Mesenchymal stem cell (in vitro differentiated cells and primary cell): ENCODE measurements at regions not wholly inside any gene's neighbourhood (a gene's known extent, or its start where the extent isn't known, plus 50 kb on each side); places are given as distances from the start of the nearest gene placed in this dataset.

Source experiments
- DNase-seq: peaks from one replicate; pipeline ENCODE4 v3.0.0-alpha.2; 2013
- H2AFZ ChIP-seq: one replicate; pipeline ENCODE4 v1.6.1; 2013; ENCODE audit warnings: low read depth, mild to moderate bottlenecking, control low read depth, inconsistent platforms, low read length, moderate library complexity
- H2AK5ac ChIP-seq: 2 replicates; pipeline ENCODE4 v1.6.1; 2013; ENCODE audit warnings: low read length, moderate library complexity, mild to moderate bottlenecking, inconsistent platforms; ENCODE audit not compliant: severe bottlenecking
- H2BK120ac ChIP-seq: one replicate; pipeline ENCODE4 v1.6.1; 2013; ENCODE audit warnings: low read depth, mild to moderate bottlenecking, inconsistent platforms, low read length, moderate library complexity
- H2BK12ac ChIP-seq, 2 experiments: one replicate each; pipeline ENCODE4 v1.6.1; 2013; ENCODE audit warnings: inconsistent platforms in 2 of 2, low read length in 2 of 2, mild to moderate bottlenecking in 2 of 2, moderate library complexity in 2 of 2, control low read depth in 1 of 2
- H2BK15ac ChIP-seq: one replicate; pipeline ENCODE4 v1.6.1; 2013; ENCODE audit warnings: mild to moderate bottlenecking, low read depth, inconsistent platforms; ENCODE audit not compliant: poor library complexity, severe bottlenecking
- H2BK5ac ChIP-seq: 2 replicates; pipeline ENCODE4 v1.6.1; 2013; ENCODE audit warnings: low read depth, mild to moderate bottlenecking, low read length, control low read depth, inconsistent platforms; ENCODE audit not compliant: poor library complexity, severe bottlenecking
- H3K14ac ChIP-seq, 2 experiments: one replicate each; pipeline ENCODE4 v1.6.1; 2013; ENCODE audit warnings: inconsistent platforms in 2 of 2, low read length in 2 of 2, control low read depth in 1 of 2, mild to moderate bottlenecking in 1 of 2, moderate library complexity in 1 of 2
- H3K18ac ChIP-seq, 2 experiments: one replicate each; pipeline ENCODE4 v1.6.1; 2013; ENCODE audit warnings: inconsistent platforms in 2 of 2, low read length in 2 of 2, control low read depth in 1 of 2, low read depth in 1 of 2, mild to moderate bottlenecking in 1 of 2
- H3K23ac ChIP-seq, 2 experiments: one replicate each; pipeline ENCODE4 v1.6.1; 2013; ENCODE audit warnings: inconsistent platforms in 2 of 2, low read length in 2 of 2, mild to moderate bottlenecking in 2 of 2, moderate library complexity in 2 of 2, control low read depth in 1 of 2
- H3K27ac ChIP-seq: 2 replicates; pipeline ENCODE4 v1.5.1; 2013; ENCODE audit warnings: mild to moderate bottlenecking, moderate library complexity, low read length, control low read depth, inconsistent platforms; ENCODE audit not compliant: poor library complexity, severe bottlenecking
- H3K27me3 ChIP-seq, 2 experiments: 2 replicates each; pipeline versions ENCODE4 v1.6.1 to v1.7.0; 2013; ENCODE audit warnings: low read length in 2 of 2, mild to moderate bottlenecking in 2 of 2, moderate library complexity in 2 of 2, control low read depth in 1 of 2, inconsistent platforms in 1 of 2; ENCODE audit not compliant: control insufficient read depth in 1 of 2, insufficient read depth in 1 of 2
- H3K36me3 ChIP-seq, 2 experiments: 2 replicates each; pipeline versions ENCODE4 v1.6.1 to v1.7.0; 2013; ENCODE audit warnings: low read length in 2 of 2, control low read depth in 1 of 2, inconsistent platforms in 1 of 2, low read depth in 1 of 2, mild to moderate bottlenecking in 1 of 2; ENCODE audit not compliant: insufficient read depth in 2 of 2, control insufficient read depth in 1 of 2
- H3K4ac ChIP-seq, 2 experiments: one replicate each; pipeline ENCODE4 v1.6.1; 2013; ENCODE audit warnings: inconsistent platforms in 2 of 2, low read length in 2 of 2, mild to moderate bottlenecking in 2 of 2, moderate library complexity in 2 of 2, control low read depth in 1 of 2, low read depth in 1 of 2
- H3K4me1 ChIP-seq: 2 replicates; pipeline ENCODE4 v1.6.1; 2013; ENCODE audit warnings: low read depth, low read length, control low read depth; ENCODE audit not compliant: control insufficient read depth, insufficient read depth
- H3K4me2 ChIP-seq: 2 replicates; pipeline ENCODE4 v1.6.1; 2013; ENCODE audit warnings: low read length, mild to moderate bottlenecking, inconsistent platforms; ENCODE audit not compliant: poor library complexity, severe bottlenecking
- H3K4me3 ChIP-seq, 2 experiments: 2 replicates each; pipeline versions ENCODE4 v1.5.1 to v1.7.0; 2013; ENCODE audit warnings: low read length in 2 of 2, mild to moderate bottlenecking in 2 of 2, control low read depth in 1 of 2, low read depth in 1 of 2; ENCODE audit not compliant: insufficient read depth in 1 of 2
- H3K79me1 ChIP-seq: replicated peaks from 2 replicates; pipeline ENCODE4 v1.6.1; 2013; ENCODE audit warnings: mild to moderate bottlenecking, control low read depth, low read length, inconsistent platforms; ENCODE audit not compliant: poor library complexity, severe bottlenecking
- H3K9ac ChIP-seq: 2 replicates; pipeline ENCODE4 v1.7.0; 2013; ENCODE audit warnings: mild to moderate bottlenecking, low read length, moderate library complexity
- H3K9me3 ChIP-seq: 2 replicates; pipeline ENCODE4 v1.7.0; 2013; ENCODE audit warnings: mild to moderate bottlenecking, low read length; ENCODE audit not compliant: control insufficient read depth
- H4K8ac ChIP-seq: one replicate; pipeline ENCODE4 v1.6.1; 2013; ENCODE audit warnings: inconsistent platforms, mild to moderate bottlenecking, low read length, moderate library complexity
- H4K91ac ChIP-seq: one replicate; pipeline ENCODE4 v1.6.1; 2013; ENCODE audit warnings: mild to moderate bottlenecking, low read length, inconsistent platforms
- WGBS: methylation state at CpG from one replicate; pipeline ENCODE4 v1.1.7; 2013; ENCODE audit warnings: mixed read lengths; 5-methylcytosine and 5-hydroxymethylcytosine counted together

DNA sequence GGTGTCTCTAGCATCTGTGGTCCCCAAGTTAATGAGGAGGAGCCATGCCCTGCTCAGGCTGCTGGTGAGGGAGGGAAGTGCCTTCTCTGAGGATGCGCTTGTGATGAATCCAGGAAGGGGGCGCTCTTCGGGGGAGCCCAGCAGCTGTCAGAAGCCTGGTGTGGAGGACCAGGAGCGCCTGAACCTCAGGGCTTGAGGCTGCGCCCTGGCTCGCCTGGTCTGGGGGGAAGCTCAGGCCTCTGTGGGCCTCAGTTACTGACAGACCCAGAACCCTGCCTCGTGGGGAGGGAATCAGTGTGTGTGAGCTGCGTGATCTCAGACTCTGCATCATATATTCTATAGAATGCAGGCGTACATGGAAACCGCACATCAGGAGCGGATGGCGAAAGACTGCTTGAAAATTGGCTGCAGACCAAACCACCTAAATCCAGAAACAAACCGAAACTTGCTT is 126.1 kb downstream of the SEC14L1 start:
- H2AK5ac ChIP-seq = no peak overlapping the region
- H3K4me1 ChIP-seq = peaks cover 5% of the 10 kb centered on the region
- H3K36me3 ChIP-seq = no peaks in the 10 kb centered on the region
- no peaks in the 10 kb centered on the region for H3K9me3 ChIP-seq
- H3K4me2 ChIP-seq = no peak overlapping the region
- H3K27ac ChIP-seq = no peak overlapping the region
- DNase-seq = no peak
- peak overlapping the region in 1 of 2 experiments; percentile 47 for H3K4ac ChIP-seq
- no peak overlapping the region for H2BK120ac ChIP-seq
- peaks cover 0 to 4% of the 10 kb centered on the region in 2 experiments for H3K27me3 ChIP-seq
- H2BK5ac ChIP-seq = no peak overlapping the region
- no peak overlapping the region for H2BK12ac ChIP-seq
- no peaks in the 10 kb centered on the region for H3K79me1 ChIP-seq
- H3K18ac ChIP-seq = peak overlapping the region in 1 of 2 experiments; percentile 42
- no peak overlapping the region for H3K14ac ChIP-seq
- H4K8ac ChIP-seq = no peak overlapping the region
- H3K23ac ChIP-seq = no peak overlapping the region
- H3K4me3 ChIP-seq = no peak overlapping the region
- H4K91ac ChIP-seq = no peak overlapping the region
- no peak overlapping the region for H2BK15ac ChIP-seq
- no peak overlapping the region for H3K9ac ChIP-seq
- 70% methylated on average over 9 of the region's 13 CpGs for WGBS
- H2AFZ ChIP-seq = no peak overlapping the region

GRCh38 chr17:77269696-77270681 is 129.2 kb downstream of the SEC14L1 start:
- Histone ChIP-seq H3K4me2 (no peak overlapping the region), H3K27me3 (peaks cover 0 to 4% of the 10 kb centered on the region in 2 experiments), H3K27ac (no peak overlapping the region), H3K9ac (no peak overlapping the region), H3K4ac (no peak overlapping the region), H4K91ac (no peak overlapping the region), H3K4me1 (peaks cover 2% of the 10 kb centered on the region), H3K23ac (no peak overlapping the region), H3K79me1 (no peaks in the 10 kb centered on the region), H2AFZ (no peak overlapping the region), H2BK120ac (no peak overlapping the region), H3K36me3 (no peaks in the 10 kb centered on the region), H3K18ac (no peak overlapping the region), H2BK12ac (no peak overlapping the region), H3K9me3 (peaks cover 3% of the 10 kb centered on the region), H2BK15ac (no peak overlapping the region), H4K8ac (no peak overlapping the region), H3K14ac (no peak overlapping the region), H3K4me3 (no peak overlapping the region), H2BK5ac (no peak overlapping the region), H2AK5ac (no peak overlapping the region)
- WGBS = 94% methylated on average over 17 of the region's 18 CpGs
- no peak for DNase-seq

DNA sequence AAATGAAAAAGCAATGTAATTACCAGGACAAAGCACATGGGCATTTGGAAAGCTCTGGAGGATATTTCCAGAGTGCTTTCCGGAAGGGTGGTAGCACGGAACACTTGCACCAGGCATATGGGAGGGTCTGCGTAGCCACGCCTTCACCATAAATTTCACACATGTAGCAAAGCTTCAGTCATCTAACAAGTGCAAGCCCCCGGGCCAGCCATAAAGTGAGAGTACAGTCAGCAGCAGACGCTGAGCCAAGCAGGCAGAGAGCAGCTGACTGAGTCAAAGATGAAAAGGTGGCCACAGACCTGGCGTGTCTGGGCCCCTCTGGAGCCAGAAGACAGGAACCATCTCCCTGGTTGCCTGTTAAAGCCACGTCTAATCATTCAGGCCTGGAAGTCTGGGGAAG is 130.6 kb downstream of the SEC14L1 start:
- Histone ChIP-seq H3K79me1 (no peaks in the 10 kb centered on the region), H3K36me3 (no peaks in the 10 kb centered on the region), H3K4ac (no peak overlapping the region), H3K27ac (no peak overlapping the region), H3K4me1 (peaks cover 2% of the 10 kb centered on the region), H3K4me3 (no peak overlapping the region), H3K14ac (no peak overlapping the region), H2AFZ (no peak overlapping the region), H2BK15ac (no peak overlapping the region), H3K4me2 (no peak overlapping the region), H2BK5ac (no peak overlapping the region), H2BK120ac (no peak overlapping the region), H2AK5ac (no peak overlapping the region), H3K27me3 (no peaks in the 10 kb centered on the region), H3K9me3 (peaks cover 3% of the 10 kb centered on the region), H2BK12ac (no peak overlapping the region), H4K8ac (no peak overlapping the region), H3K23ac (no peak overlapping the region), H4K91ac (no peak overlapping the region), H3K18ac (no peak overlapping the region), H3K9ac (no peak overlapping the region)
- no peak for DNase-seq
- WGBS = 87% methylated on average over 8 of the region's 8 CpGs

DNA sequence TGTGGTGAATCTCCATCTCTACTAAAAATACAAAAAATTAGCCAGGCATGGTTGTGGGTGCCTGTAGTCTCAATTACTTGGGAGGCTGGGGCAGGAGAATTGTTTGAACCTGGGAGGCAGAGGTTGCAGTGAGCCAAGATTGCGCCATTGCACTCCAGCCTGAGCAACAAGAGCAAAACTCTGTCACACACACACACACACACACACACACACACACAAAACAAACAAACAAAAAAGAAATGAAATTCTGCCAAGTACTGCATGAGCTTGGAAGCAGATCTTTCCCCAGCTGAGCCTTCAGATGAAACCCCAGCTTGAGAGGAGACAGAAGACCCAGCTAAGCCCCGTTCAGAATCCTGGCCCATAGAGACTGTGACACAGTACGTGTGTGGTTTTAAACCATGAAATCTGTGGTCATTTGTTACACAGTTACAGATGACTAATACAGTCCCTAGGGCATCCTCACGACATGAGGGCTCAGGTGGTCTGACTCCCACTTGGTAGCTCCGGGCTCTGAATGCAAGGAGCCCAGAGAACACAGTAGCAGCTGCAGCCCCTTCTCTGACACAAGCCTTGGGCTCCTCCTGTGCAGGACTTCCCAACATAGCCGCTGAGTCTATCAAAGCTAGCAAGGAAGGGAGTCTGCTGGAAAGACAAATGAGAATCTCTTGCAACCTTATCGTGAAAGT is 132.8 kb downstream of the SEC14L1 start:
- Histone ChIP-seq H3K23ac (no peak overlapping the region), H2AK5ac (no peak overlapping the region), H3K4me2 (no peak overlapping the region), H3K27me3 (no peaks in the 10 kb centered on the region), H3K9me3 (peaks cover 3% of the 10 kb centered on the region), H2BK5ac (no peak overlapping the region), H3K4me3 (no peak overlapping the region), H2BK12ac (no peak overlapping the region), H3K14ac (peak overlapping the region in 1 of 2 experiments; percentile 87), H3K79me1 (no peaks in the 10 kb centered on the region), H3K4me1 (peaks cover 2% of the 10 kb centered on the region), H4K91ac (no peak overlapping the region), H3K18ac (no peak overlapping the region), H3K27ac (no peak overlapping the region), H3K9ac (no peak overlapping the region), H3K4ac (no peak overlapping the region), H4K8ac (no peak overlapping the region), H3K36me3 (no peaks in the 10 kb centered on the region), H2AFZ (no peak overlapping the region), H2BK15ac (peak overlapping the region; percentile 3), H2BK120ac (no peak overlapping the region)
- WGBS = 72% methylated on average over 7 of the region's 7 CpGs
- DNase-seq = peak; percentile 54
